Brain microvascular endothelial cell (primary cell): ENCODE measurements at regions not wholly inside any gene's neighbourhood (a gene's known extent, or its start where the extent isn't known, plus 50 kb on each side); places are given as distances from the start of the nearest gene placed in this dataset.

Experiments
- DNase-seq: peaks from one replicate; pipeline ENCODE4 v3.0.0-alpha.2; 2020
- H3K27ac ChIP-seq: fragments of 250-450 bp; sonication (Bioruptor Pico); 2 replicates; pipeline ENCODE4 v1.5.1; 2020; ENCODE audit warnings: mild to moderate bottlenecking, moderate library complexity
- H3K27me3 ChIP-seq: fragments of 250-450 bp; sonication (Bioruptor Pico); replicated peaks from 2 replicates; pipeline ENCODE4 v1.5.1; 2020; ENCODE audit warnings: mild to moderate bottlenecking
- H3K36me3 ChIP-seq: fragments of 250-450 bp; sonication (Bioruptor Pico); replicated peaks from 2 replicates; pipeline ENCODE4 v1.5.1; 2020; ENCODE audit warnings: mild to moderate bottlenecking
- H3K4me3 ChIP-seq: 2 replicates; pipeline ENCODE4 v1.5.1; 2011; ENCODE audit warnings: low read depth, mild to moderate bottlenecking, control low read depth, low read length, moderate library complexity
- in situ Hi-C: cut with HindIII; loops from 2 replicates; pipeline ENCODE4 v1.10.0; 2017; ENCODE audit warnings: low sequenced_read_pairs, low pct_ligation_motif_present
- TF ChIP-seq, protein P1 (sequence below): IDR thresholded peaks from 2 replicates; pipeline ENCODE4 v1.5.1; 2011; ENCODE audit warnings: low read depth, mild to moderate bottlenecking, moderate library complexity, low read length, control low read depth, inconsistent platforms; ENCODE audit errors: missing control alignments

GRCh38 chr2:6626401-6627012 lies 239.2 kb downstream of the CMPK2 start:
- H3K27ac ChIP-seq: no peak overlapping the region
- no peaks in the 10 kb centered on the region for H3K27me3 ChIP-seq
- TF ChIP-seq, protein P1, sequence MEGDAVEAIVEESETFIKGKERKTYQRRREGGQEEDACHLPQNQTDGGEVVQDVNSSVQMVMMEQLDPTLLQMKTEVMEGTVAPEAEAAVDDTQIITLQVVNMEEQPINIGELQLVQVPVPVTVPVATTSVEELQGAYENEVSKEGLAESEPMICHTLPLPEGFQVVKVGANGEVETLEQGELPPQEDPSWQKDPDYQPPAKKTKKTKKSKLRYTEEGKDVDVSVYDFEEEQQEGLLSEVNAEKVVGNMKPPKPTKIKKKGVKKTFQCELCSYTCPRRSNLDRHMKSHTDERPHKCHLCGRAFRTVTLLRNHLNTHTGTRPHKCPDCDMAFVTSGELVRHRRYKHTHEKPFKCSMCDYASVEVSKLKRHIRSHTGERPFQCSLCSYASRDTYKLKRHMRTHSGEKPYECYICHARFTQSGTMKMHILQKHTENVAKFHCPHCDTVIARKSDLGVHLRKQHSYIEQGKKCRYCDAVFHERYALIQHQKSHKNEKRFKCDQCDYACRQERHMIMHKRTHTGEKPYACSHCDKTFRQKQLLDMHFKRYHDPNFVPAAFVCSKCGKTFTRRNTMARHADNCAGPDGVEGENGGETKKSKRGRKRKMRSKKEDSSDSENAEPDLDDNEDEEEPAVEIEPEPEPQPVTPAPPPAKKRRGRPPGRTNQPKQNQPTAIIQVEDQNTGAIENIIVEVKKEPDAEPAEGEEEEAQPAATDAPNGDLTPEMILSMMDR: no peak
- no peaks in the 10 kb centered on the region for H3K36me3 ChIP-seq
- DNase-seq: peak; percentile 6
- H3K4me3 ChIP-seq: no peak overlapping the region
- in situ Hi-C loops: no loop called here

DNA sequence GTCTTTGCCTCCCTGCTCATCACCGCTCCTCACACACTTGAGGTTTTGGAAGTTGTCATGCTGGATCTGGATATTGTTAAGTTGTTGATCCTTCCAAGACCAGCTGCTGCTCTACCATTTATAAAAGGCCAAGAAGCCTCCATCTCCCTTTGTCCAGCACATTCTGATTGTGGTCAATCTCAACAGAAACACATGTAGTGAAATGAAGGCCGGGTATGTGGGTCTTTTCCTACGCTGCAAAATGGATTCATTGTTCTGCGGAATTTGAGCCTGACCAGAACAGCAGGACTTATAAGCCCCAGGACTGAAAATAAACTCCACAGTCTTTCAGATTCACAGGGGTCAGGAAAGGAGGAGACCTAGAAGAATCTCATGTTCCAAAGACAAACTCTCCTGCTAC lies 238.4 kb downstream of the CMPK2 start:
- no peaks in the 10 kb centered on the region for H3K27me3 ChIP-seq
- DNase-seq: no peak
- TF ChIP-seq, protein P1: no peak
- no peak overlapping the region for H3K4me3 ChIP-seq
- H3K36me3 ChIP-seq: no peaks in the 10 kb centered on the region
- in situ Hi-C loops: no loop called here
- no peak overlapping the region for H3K27ac ChIP-seq

DNA sequence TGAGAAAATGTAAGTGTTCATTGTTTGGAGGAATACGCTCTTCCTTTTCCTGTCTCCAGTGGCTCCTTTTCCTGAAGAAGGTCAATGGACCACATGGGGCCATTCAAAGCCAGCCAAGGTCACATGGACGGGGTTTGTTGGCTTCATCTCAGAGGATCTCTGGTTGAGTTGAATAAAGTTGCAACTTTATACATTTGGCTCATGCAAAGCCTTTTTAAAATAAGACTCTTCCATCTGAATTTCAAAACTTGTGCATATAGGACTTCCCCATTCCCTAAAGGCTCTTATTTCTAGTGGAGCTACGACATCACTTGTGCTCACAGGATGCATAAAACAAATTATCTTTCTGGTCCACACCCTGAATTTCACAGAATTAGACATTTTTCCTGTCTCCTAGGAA lies 235.5 kb downstream of the CMPK2 start:
- Histone ChIP-seq H3K36me3 (no peaks in the 10 kb centered on the region), H3K27ac (no peak overlapping the region), H3K4me3 (no peak overlapping the region), H3K27me3 (no peaks in the 10 kb centered on the region)
- TF ChIP-seq, protein P1: no peak
- in situ Hi-C loops: no loop called here
- DNase-seq: no peak

- H3K27ac ChIP-seq: no peak overlapping the region
- in situ Hi-C loops: no loop called here
- no peak overlapping the region for H3K4me3 ChIP-seq
- H3K27me3 ChIP-seq: no peaks in the 10 kb centered on the region
- TF ChIP-seq, protein P1: no peak
- H3K36me3 ChIP-seq: no peaks in the 10 kb centered on the region
- DNase-seq: no peak
These were observed 230.4 kb downstream of the CMPK2 start for GRCh38 chr2:6635296-6635695.

DNA sequence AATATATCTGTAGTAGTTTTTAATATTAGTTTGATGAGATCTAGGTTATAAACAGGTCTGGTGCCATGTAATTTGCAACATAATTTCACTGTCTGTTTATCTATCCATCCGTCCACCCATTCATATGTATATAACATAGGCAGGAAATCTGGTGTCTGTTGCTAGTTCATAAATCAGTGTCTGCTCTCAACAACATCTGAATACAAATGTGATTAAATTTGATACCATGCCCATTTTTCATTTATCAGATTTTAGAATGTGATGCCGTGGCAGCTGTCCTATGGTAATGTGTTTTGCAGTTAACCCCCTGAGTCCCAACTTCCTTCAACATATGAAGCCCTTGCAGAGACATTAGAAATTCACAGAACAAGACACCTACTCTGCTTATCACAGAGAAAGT lies 228.4 kb downstream of the CMPK2 start:
- Histone ChIP-seq H3K27ac (no peak overlapping the region), H3K4me3 (no peak overlapping the region), H3K36me3 (no peaks in the 10 kb centered on the region), H3K27me3 (no peaks in the 10 kb centered on the region)
- DNase-seq: no peak
- TF ChIP-seq, protein P1: no peak
- in situ Hi-C loops: no loop called here
